ENCODE measurements at regions not wholly inside any gene's neighbourhood (a gene's known extent, or its start where the extent isn't known, plus 50 kb on each side); places are given as distances from the start of the nearest gene placed in this dataset.

- Histone ChIP-seq H3K27ac (no peak overlapping the region), H3K4me3 (no peak overlapping the region)
- no peak for DNase-seq (ENCODE audit: low spot score)
- TF ChIP-seq, protein P1, sequence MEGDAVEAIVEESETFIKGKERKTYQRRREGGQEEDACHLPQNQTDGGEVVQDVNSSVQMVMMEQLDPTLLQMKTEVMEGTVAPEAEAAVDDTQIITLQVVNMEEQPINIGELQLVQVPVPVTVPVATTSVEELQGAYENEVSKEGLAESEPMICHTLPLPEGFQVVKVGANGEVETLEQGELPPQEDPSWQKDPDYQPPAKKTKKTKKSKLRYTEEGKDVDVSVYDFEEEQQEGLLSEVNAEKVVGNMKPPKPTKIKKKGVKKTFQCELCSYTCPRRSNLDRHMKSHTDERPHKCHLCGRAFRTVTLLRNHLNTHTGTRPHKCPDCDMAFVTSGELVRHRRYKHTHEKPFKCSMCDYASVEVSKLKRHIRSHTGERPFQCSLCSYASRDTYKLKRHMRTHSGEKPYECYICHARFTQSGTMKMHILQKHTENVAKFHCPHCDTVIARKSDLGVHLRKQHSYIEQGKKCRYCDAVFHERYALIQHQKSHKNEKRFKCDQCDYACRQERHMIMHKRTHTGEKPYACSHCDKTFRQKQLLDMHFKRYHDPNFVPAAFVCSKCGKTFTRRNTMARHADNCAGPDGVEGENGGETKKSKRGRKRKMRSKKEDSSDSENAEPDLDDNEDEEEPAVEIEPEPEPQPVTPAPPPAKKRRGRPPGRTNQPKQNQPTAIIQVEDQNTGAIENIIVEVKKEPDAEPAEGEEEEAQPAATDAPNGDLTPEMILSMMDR (IDR thresholded peaks at IDR 0.05), result no peak
Observed at GRCh38 chr20:55471052-55472006, 534.0 kb downstream of the CBLN4 start.

GRCh38 chr20:55469074-55469473 is 536.2 kb downstream of the CBLN4 start:
- DNase-seq (ENCODE audit: low spot score), result no peak
- H3K27ac ChIP-seq, result no peak overlapping the region
- TF ChIP-seq, protein P1 (IDR thresholded peaks at IDR 0.05), result no peak
- H3K4me3 ChIP-seq, result no peak overlapping the region

- TF ChIP-seq, protein P1 (IDR thresholded peaks at IDR 0.05), result no peak
- DNase-seq (ENCODE audit: low spot score), result no peak
- Histone ChIP-seq H3K27ac (no peak overlapping the region), H3K4me3 (no peak overlapping the region)
Observed at GRCh38 chr20:55461519-55461918, 543.8 kb downstream of the CBLN4 start.

DNA sequence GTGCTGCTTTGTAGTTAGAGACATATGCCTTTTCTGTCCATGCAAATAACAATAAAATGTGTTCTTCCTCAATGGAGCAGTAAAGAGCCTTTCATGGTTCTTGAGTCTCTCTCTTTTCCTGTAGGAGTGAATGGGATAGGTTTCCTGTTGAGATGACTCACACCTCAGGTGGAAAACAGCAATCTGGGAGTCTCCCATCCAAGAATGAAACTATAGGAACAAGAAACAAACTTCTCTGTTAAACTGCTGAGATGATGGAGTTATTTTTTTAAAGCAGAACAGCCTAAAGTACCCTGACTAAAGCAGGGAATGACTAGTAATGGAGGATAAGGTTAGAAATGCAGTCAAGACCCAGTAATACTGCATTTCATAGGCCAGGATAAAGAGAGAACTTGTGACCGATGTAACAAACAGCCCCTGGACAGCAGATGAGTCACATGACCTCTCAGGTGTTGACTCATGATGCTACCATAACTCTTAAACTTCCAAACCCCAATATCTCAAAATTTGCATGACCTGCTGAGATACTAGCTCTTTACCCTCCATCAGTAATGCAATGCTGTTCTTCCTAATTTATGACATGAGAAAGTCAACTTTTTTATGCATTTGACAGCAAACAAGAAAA is 548.9 kb downstream of the CBLN4 start:
- no peak for DNase-seq (ENCODE audit: low spot score)
- TF ChIP-seq, protein P1 (IDR thresholded peaks at IDR 0.05), result no peak

DNA sequence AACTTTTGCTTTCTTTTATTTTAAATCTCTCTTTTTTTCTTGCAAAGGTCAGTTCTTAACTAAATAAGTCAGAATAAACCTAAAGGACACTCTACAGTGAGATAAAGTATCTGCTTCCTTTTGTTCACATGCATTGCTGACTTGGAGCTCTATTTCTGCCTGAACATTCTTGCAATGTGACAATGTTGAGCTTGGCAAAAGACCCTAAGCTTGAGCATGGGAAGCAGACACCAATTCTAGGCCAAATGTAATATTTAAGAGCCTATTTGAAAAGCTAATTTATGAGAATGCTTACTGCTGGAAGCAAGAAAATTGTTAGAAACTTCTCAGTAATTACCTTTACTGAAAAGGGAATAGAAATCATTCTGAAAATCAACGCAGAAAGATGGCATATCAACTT is 556.2 kb downstream of the CBLN4 start:
- TF ChIP-seq, protein P1 (IDR thresholded peaks at IDR 0.05), result no peak
- DNase-seq (ENCODE audit: low spot score), result no peak

More for the DNA sequence above, 548.9 kb downstream of the CBLN4 start:
- Histone ChIP-seq H3K27ac (no peak overlapping the region), H3K4me3 (no peak overlapping the region)

GRCh38 chr20:55446301-55446700 is 559.0 kb downstream of the CBLN4 start:
- H3K4me3 ChIP-seq, result no peak overlapping the region
- no peak overlapping the region for H3K27ac ChIP-seq
- DNase-seq (ENCODE audit: low spot score), result no peak
- TF ChIP-seq, protein P1 (IDR thresholded peaks at IDR 0.05), result no peak

More for the DNA sequence above, 556.2 kb downstream of the CBLN4 start:
- Histone ChIP-seq H3K4me3 (no peak overlapping the region), H3K27ac (peak overlapping the region in 1 of 2 donors; percentile 8)
